ENCODE measurements at regions not wholly inside any gene's neighbourhood (a gene's known extent, or its start where the extent isn't known, plus 50 kb on each side); places are given as distances from the start of the nearest gene placed in this dataset.

DNA sequence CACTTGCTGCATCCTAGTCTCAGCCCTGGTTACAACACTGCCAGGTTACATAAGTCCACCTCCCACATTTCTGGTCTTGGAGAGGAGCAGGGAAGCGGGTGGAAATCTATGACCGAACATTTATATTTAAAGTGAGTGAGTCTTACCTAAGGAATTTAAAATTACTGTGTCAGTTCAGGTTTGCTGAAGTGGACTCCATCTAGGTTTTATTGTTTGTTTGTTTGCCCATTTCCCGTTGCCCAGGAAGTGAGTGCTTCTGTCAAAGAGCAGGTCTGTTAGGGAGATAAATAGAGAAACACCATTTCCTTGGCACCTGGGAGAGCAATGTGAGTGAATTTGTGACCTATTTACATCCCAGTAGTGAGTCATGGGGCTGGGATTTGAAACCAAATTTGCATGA is 179.5 kb downstream of the KIF4B start:
- DNase-seq = no peak
- Mint-ChIP-seq H3K9me3 (peaks cover 60% of the 10 kb centered on the region), H3K27ac (no peak overlapping the region), H3K4me1 (ENCODE audit: low read depth) (no peaks in the 10 kb centered on the region), H3K4me3 (no peak overlapping the region), H3K27me3 (ENCODE audit: insufficient read depth) (no peaks in the 10 kb centered on the region), H3K36me3 (ENCODE audit: low read depth) (no peaks in the 10 kb centered on the region)
- TF ChIP-seq, protein P1, sequence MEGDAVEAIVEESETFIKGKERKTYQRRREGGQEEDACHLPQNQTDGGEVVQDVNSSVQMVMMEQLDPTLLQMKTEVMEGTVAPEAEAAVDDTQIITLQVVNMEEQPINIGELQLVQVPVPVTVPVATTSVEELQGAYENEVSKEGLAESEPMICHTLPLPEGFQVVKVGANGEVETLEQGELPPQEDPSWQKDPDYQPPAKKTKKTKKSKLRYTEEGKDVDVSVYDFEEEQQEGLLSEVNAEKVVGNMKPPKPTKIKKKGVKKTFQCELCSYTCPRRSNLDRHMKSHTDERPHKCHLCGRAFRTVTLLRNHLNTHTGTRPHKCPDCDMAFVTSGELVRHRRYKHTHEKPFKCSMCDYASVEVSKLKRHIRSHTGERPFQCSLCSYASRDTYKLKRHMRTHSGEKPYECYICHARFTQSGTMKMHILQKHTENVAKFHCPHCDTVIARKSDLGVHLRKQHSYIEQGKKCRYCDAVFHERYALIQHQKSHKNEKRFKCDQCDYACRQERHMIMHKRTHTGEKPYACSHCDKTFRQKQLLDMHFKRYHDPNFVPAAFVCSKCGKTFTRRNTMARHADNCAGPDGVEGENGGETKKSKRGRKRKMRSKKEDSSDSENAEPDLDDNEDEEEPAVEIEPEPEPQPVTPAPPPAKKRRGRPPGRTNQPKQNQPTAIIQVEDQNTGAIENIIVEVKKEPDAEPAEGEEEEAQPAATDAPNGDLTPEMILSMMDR (IDR thresholded peaks at IDR 0.05) = no peak

DNA sequence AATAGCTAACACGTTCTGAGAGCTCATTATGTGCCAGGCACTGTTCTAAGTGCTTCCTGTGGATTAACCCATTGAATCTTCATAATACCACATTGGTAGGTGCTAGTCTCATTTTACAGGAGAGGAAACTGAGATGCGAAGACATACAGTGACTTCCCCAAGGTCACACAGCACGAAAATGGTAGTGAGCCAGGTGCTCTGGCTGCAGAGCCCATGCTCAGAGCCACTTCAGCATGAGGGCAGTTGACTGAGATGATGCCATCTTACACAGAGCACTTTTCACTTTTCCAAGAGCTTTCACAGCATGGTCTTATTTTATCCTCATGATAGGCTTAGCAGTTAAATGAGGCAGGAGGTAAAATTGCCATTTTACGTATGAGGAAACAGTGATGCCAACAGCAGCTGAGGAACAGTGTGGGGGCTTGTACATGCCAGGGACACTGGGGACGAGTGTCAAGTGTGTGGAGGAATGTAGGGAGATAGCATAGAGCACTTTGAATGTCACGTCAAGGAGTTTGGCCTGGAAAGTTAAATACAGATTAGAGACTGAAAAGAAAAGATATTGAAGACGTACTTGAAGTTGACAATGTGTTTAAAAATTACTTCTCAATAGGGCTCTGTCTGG is 180.0 kb downstream of the KIF4B start:
- Mint-ChIP-seq H3K4me1 (ENCODE audit: low read depth) (no peaks in the 10 kb centered on the region), H3K27ac (no peak overlapping the region), H3K36me3 (ENCODE audit: low read depth) (no peaks in the 10 kb centered on the region), H3K9me3 (peaks cover 57% of the 10 kb centered on the region), H3K4me3 (no peak overlapping the region), H3K27me3 (ENCODE audit: insufficient read depth) (no peaks in the 10 kb centered on the region)
- TF ChIP-seq, protein P1 (IDR thresholded peaks at IDR 0.05) = no peak
- DNase-seq = no peak

DNA sequence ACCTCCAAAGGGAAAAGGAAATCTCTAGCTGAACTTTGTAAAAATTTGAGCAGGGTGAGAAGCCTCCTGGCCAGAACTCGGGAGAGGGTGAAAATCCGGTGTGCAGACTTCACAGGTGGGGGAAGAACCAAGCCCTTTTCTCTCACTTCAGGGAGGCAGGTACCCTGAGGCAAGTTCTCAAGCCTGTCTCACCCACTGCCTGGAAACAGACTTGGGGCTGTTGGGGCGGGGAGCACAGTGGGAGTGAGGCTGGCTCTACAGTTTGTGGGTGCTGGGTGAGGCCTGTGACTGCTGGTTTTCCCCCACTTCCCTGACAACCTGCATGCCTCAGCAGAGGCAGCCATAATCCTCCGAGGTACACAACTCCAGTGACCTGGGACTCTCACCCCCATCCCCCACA is 187.1 kb downstream of the KIF4B start:
- H3K9me3 Mint-ChIP-seq = peaks cover 66% of the 10 kb centered on the region
- no peaks in the 10 kb centered on the region for H3K27me3 Mint-ChIP-seq (ENCODE audit: insufficient read depth)
- no peaks in the 10 kb centered on the region for H3K4me1 Mint-ChIP-seq (ENCODE audit: low read depth)
- DNase-seq = no peak
- no peak overlapping the region for H3K27ac Mint-ChIP-seq
- TF ChIP-seq, protein P1 (IDR thresholded peaks at IDR 0.05) = no peak
- H3K36me3 Mint-ChIP-seq (ENCODE audit: low read depth) = no peaks in the 10 kb centered on the region
- no peak overlapping the region for H3K4me3 Mint-ChIP-seq

DNA sequence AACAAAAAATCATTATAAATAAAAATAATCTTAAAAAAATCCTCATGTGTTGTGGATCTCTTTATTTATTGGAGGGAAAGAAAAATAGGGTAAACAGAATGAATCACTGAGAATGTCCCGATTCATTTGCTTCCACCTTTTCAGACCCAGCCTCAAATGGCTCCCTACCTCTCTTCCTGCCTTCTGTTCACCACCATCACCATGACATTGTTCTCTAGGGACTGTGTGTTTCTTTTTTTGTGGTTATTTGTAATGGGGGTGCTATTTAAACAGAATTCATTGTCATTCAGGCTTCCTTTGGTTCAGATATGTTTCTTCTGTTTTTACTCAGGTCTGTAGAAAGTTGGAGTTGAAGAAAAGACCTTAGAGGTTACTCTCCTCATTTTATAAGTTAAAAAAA is 198.2 kb downstream of the KIF4B start:
- Mint-ChIP-seq H3K27ac (no peak overlapping the region), H3K9me3 (peaks cover 20% of the 10 kb centered on the region), H3K27me3 (ENCODE audit: insufficient read depth) (no peaks in the 10 kb centered on the region), H3K36me3 (ENCODE audit: low read depth) (no peaks in the 10 kb centered on the region), H3K4me3 (no peak overlapping the region), H3K4me1 (ENCODE audit: low read depth) (no peaks in the 10 kb centered on the region)
- no peak for DNase-seq
- TF ChIP-seq, protein P1 (IDR thresholded peaks at IDR 0.05) = no peak

DNA sequence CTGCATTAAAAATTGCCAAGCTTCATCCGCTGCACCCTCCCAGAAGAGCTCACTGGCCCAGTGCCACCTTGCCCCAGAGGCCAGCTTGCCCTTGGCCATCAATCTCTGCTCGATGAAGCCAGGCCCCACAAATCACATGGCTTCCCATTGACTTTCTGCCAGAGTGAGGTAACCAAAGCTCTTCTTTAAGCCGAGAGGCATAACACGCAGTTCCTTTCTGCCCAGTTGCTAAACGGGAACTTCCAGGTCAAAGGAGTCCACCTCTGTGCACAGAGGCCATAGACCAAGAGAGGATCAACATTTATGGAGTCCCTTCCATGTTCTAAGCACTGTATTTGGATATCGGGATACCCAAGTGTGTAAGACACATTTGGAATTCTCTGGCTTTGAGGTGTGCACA is 208.8 kb downstream of the KIF4B start:
- H3K4me1 Mint-ChIP-seq (ENCODE audit: low read depth) = no peaks in the 10 kb centered on the region
- H3K27ac Mint-ChIP-seq = no peak overlapping the region
- no peak overlapping the region for H3K4me3 Mint-ChIP-seq
- no peaks in the 10 kb centered on the region for H3K36me3 Mint-ChIP-seq (ENCODE audit: low read depth)
- H3K9me3 Mint-ChIP-seq = peaks cover 26% of the 10 kb centered on the region
- TF ChIP-seq, protein P1 (IDR thresholded peaks at IDR 0.05) = no peak
- no peaks in the 10 kb centered on the region; the same call in 1 of the 2 replicates for H3K27me3 Mint-ChIP-seq (ENCODE audit: insufficient read depth)
- no peak for DNase-seq

DNA sequence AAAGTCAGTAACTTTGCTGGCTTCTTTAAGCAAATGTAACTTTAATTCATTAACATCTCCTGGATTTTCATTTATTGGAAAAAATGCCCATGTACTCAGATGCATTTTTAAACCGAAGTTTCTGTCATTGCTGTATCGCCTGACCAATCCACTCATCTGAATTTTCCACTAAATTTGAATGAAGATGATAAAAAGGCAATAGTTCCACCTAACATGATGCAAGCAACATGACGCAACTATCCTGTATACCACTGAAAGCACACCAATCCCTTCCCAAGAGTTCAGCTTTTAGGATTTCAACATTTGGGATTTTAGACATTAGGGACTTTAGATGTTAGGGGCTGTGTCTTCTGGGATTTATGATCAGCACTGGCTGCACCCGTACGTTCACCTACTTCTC is 215.6 kb downstream of the KIF4B start:
- no peaks in the 10 kb centered on the region for H3K36me3 Mint-ChIP-seq (ENCODE audit: low read depth)
- no peaks in the 10 kb centered on the region for H3K4me1 Mint-ChIP-seq (ENCODE audit: low read depth)
- peaks cover 23% of the 10 kb centered on the region for H3K9me3 Mint-ChIP-seq
- no peaks in the 10 kb centered on the region; the same call in 1 of the 2 replicates for H3K27me3 Mint-ChIP-seq (ENCODE audit: insufficient read depth)
- H3K27ac Mint-ChIP-seq = no peak overlapping the region
- no peak for DNase-seq
- TF ChIP-seq, protein P1 (IDR thresholded peaks at IDR 0.05) = no peak
- H3K4me3 Mint-ChIP-seq = no peak overlapping the region
